Activated CD4-positive, alpha-beta T cell treated with anti-CD3 and anti-CD28 coated beads, Interleukin-2, amount 50 U/mL, for 16 hours (primary cell): ENCODE measurements at regions not wholly inside any gene's neighbourhood (a gene's known extent, or its start where the extent isn't known, plus 50 kb on each side); places are given as distances from the start of the nearest gene placed in this dataset.

ENCODE experiments used
- DNase-seq: peaks from one replicate; pipeline ENCODE4 v3.0.0-alpha.2; 2020

- no peak for DNase-seq
Measured at GRCh38 chr4:186889876-186890643, 166.4 kb upstream of the FAT1 start.

GRCh38 chr4:186891859-186892486 is 168.3 kb upstream of the FAT1 start:
- no peak for DNase-seq

GRCh38 chr4:186898367-186898766 is 174.7 kb upstream of the FAT1 start:
- DNase-seq = no peak

- DNase-seq = no peak
Measured at GRCh38 chr4:186900232-186900900, 176.7 kb upstream of the FAT1 start.

- DNase-seq = no peak
Measured at GRCh38 chr4:186900984-186901383, 177.3 kb upstream of the FAT1 start.

- DNase-seq = no peak
Measured at GRCh38 chr4:186901850-186902249, 178.2 kb upstream of the FAT1 start.

- no peak for DNase-seq
Measured at GRCh38 chr4:186902361-186902760, 178.7 kb upstream of the FAT1 start.

- no peak for DNase-seq
Measured at GRCh38 chr4:186904101-186904500, 180.4 kb upstream of the FAT1 start.

GRCh38 chr4:186906722-186907121 is 183.1 kb upstream of the FAT1 start:
- no peak for DNase-seq

- no peak for DNase-seq
Measured at GRCh38 chr4:186910385-186910784, 186.7 kb upstream of the FAT1 start.

GRCh38 chr4:186912606-186913005 is 188.9 kb upstream of the FAT1 start:
- no peak for DNase-seq

- DNase-seq = no peak
Measured at GRCh38 chr4:186915816-186916215, 192.2 kb upstream of the FAT1 start.

- no peak for DNase-seq
Measured at GRCh38 chr4:186917136-186917535, 193.5 kb upstream of the FAT1 start.

- DNase-seq = no peak
Measured at GRCh38 chr4:186918466-186918865, 194.8 kb upstream of the FAT1 start.

GRCh38 chr4:186919340-186919739 is 195.7 kb upstream of the FAT1 start:
- no peak for DNase-seq

GRCh38 chr4:186920483-186920882 is 196.8 kb upstream of the FAT1 start:
- no peak for DNase-seq

- no peak for DNase-seq
Measured at GRCh38 chr4:186920992-186921391, 197.3 kb upstream of the FAT1 start.

GRCh38 chr4:186924723-186925122 is 201.1 kb upstream of the FAT1 start:
- DNase-seq = no peak

- no peak for DNase-seq
Measured at GRCh38 chr4:186927624-186928023, 204.0 kb upstream of the FAT1 start.

GRCh38 chr4:186930024-186930423 is 206.4 kb upstream of the FAT1 start:
- no peak for DNase-seq

GRCh38 chr4:186931519-186931918 is 207.9 kb upstream of the FAT1 start:
- DNase-seq = no peak

- no peak for DNase-seq
Measured at GRCh38 chr4:186932196-186932595, 208.5 kb upstream of the FAT1 start.

- DNase-seq = no peak
Measured at GRCh38 chr4:186932631-186933187, 209.1 kb upstream of the FAT1 start.

GRCh38 chr4:186934244-186934643 is 210.6 kb upstream of the FAT1 start:
- no peak for DNase-seq
